ENCODE measurements at regions not wholly inside any gene's neighbourhood (a gene's known extent, or its start where the extent isn't known, plus 50 kb on each side); places are given as distances from the start of the nearest gene placed in this dataset.

DNA sequence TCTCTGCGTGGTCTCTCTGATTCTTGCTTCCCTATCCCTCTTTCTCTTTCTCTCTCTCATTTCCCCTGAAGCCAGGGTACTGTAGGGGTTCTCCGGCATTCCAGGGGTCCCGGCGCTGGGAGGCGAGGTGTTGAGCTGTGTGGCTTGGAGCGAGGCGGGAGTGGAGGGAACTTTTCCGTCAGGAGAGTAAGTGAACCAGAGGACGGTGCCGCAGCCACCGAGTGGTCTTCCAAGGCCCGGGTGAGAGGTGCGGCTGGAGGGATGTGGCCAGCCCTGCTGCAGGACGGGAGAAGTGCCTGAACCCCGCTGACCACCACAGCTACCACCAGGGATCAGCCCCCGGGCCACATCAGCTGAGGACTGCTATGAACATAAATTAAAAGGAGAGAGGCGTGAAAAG is 68.2 kb upstream of the FAM181A start:
- in situ Hi-C loops (cut with MboI) (no loop called here), intact Hi-C loops (cut with micrococcal nuclease) (no loop called here)
- WGBS (ENCODE audit: insufficient coverage, low coverage, missing lambda C conversion rate), result 2% methylated on average over 9 of the region's 17 CpGs
- Histone ChIP-seq H3K4me2 (ENCODE audit: insufficient read depth, low read length) (no peak overlapping the region), H3K4me3 (no peak overlapping the region), H3K36me3 (ENCODE audit: control insufficient read depth, insufficient read depth, low read length) (no peaks in the 10 kb centered on the region), H3K79me2 (ENCODE audit: control insufficient read depth, insufficient read depth, low read length) (no peaks in the 10 kb centered on the region), H4K20me1 (replicated peaks; ENCODE audit: control insufficient read depth, insufficient read depth, low read length) (no peaks in the 10 kb centered on the region), H3K9ac (ENCODE audit: insufficient read depth in 1 of 2, low read depth in 2 of 2, low read length in 2 of 2) (no peak overlapping the region), H3K27ac (ENCODE audit: extremely low read depth, low read depth, low read length) (no peak overlapping the region), H3K4me1 (replicated peaks in 1 of 2; ENCODE audit: control insufficient read depth in 2 of 2, insufficient read depth in 2 of 2, low read length in 2 of 2) (no peaks in the 10 kb centered on the region), H3K9me3 (replicated peaks; ENCODE audit: control insufficient read depth, insufficient read depth, low read depth, low read length) (no peaks in the 10 kb centered on the region), H2AFZ (ENCODE audit: low read depth, low read length) (no peak overlapping the region), H3K27me3 (ENCODE audit: control insufficient read depth in 2 of 2, insufficient read depth in 2 of 2, low read length in 2 of 2) (peaks cover 0 to 18% of the 10 kb centered on the region in 2 experiments; a peak in 2 of 5 replicates), H3K9me1 (ENCODE audit: control insufficient read depth, insufficient read depth, low read length) (no peaks in the 10 kb centered on the region)
- ATAC-seq (no peak), DNase-seq (ENCODE audit: extremely low read depth in 1 of 4, low spot score in 3 of 4) (no peak), FAIRE-seq (no peak)
- ChIA-PET CTCF (ENCODE audit: low intra/inter-chr PET ratio) (no interaction called here), POLR2A (interaction anchor here (0.6 kb wide), 1 partner anchor 141 kb away, joined by 3 read pairs; no protein-coding TSS in a partner anchor)
- TF ChIP-seq MEF2D (tag; conservative IDR thresholded peaks at IDR 0.05; ENCODE audit: low read depth) (no peak), EZH2 (IDR thresholded peaks at IDR 0.05; ENCODE audit: borderline replicate concordance, low read depth, low read length) (no peak), BMI1 (IDR thresholded peaks at IDR 0.05; ENCODE audit: low read length) (no peak), ETS2 (tag; IDR thresholded peaks at IDR 0.05; ENCODE audit: borderline replicate concordance, poor library complexity, severe bottlenecking) (no peak), TCFL5 (CRISPR knock-in tag; conservative IDR thresholded peaks at IDR 0.05) (no peak), MAFG (tag; conservative IDR thresholded peaks at IDR 0.05) (no peak), SAP30 (IDR thresholded peaks at IDR 0.05; ENCODE audit: borderline replicate concordance, insufficient read depth, low read depth, low read length, poor library complexity, severe bottlenecking) (no peak), NFATC3 (IDR thresholded peaks at IDR 0.05) (no peak)
- TF ChIP-seq, protein P1, sequence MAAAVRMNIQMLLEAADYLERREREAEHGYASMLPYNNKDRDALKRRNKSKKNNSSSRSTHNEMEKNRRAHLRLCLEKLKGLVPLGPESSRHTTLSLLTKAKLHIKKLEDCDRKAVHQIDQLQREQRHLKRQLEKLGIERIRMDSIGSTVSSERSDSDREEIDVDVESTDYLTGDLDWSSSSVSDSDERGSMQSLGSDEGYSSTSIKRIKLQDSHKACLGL (CRISPR knock-in tag; IDR thresholded peaks at IDR 0.05; ENCODE audit: borderline replicate concordance, poor library complexity, severe bottlenecking), result no peak
- TF ChIP-seq, protein P2, sequence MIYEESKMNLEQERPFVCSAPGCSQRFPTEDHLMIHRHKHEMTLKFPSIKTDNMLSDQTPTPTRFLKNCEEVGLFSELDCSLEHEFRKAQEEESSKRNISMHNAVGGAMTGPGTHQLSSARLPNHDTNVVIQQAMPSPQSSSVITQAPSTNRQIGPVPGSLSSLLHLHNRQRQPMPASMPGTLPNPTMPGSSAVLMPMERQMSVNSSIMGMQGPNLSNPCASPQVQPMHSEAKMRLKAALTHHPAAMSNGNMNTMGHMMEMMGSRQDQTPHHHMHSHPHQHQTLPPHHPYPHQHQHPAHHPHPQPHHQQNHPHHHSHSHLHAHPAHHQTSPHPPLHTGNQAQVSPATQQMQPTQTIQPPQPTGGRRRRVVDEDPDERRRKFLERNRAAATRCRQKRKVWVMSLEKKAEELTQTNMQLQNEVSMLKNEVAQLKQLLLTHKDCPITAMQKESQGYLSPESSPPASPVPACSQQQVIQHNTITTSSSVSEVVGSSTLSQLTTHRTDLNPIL (CRISPR knock-in tag; IDR thresholded peaks at IDR 0.05), result no peak
- TF ChIP-seq, protein P3, sequence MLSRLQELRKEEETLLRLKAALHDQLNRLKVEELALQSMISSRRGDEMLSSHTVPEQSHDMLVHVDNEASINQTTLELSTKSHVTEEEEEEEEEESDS (CRISPR knock-in tag; IDR thresholded peaks at IDR 0.05), result no peak
- TF ChIP-seq, protein P4, sequence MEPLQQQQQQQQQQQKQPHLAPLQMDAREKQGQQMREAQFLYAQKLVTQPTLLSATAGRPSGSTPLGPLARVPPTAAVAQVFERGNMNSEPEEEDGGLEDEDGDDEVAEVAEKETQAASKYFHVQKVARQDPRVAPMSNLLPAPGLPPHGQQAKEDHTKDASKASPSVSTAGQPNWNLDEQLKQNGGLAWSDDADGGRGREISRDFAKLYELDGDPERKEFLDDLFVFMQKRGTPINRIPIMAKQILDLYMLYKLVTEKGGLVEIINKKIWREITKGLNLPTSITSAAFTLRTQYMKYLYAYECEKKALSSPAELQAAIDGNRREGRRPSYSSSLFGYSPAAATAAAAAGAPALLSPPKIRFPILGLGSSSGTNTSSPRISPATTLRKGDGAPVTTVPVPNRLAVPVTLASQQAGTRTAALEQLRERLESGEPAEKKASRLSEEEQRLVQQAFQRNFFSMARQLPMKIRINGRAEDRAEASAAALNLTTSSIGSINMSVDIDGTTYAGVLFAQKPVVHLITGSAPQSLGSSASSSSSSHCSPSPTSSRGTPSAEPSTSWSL (CRISPR knock-in tag; IDR thresholded peaks at IDR 0.05; ENCODE audit: borderline replicate concordance), result no peak
- no TSS peak for BruUV-seq (replicated peaks)

Measured in K562 (cell line).